BLaER1 treated with 17β-estradiol and CSF1 and Interleukin-3, amounts not matched to agents 10 nM and 100 nM (cell line): ENCODE measurements at regions not wholly inside any gene's neighbourhood (a gene's known extent, or its start where the extent isn't known, plus 50 kb on each side); places are given as distances from the start of the nearest gene placed in this dataset.

ENCODE experiments used
- H3K27ac ChIP-seq, 11 experiments: shearing (Covaris generic); formaldehyde crosslinking; 2 replicates each; pipeline ENCODE4 v1.8.1; 2022
- H3K27me3 ChIP-seq, 11 experiments: shearing (Covaris generic); formaldehyde crosslinking; 2 replicates each; pipeline ENCODE4 v1.8.1; 2022
- H3K36me3 ChIP-seq, 11 experiments: shearing (Covaris generic); formaldehyde crosslinking; 2 replicates each; pipeline ENCODE4 v1.8.1; 2022
- H3K4me1 ChIP-seq, 10 experiments: shearing (Covaris generic); formaldehyde crosslinking; 2 replicates each; pipeline ENCODE4 v1.8.1; 2022
- H3K4me2 ChIP-seq, 11 experiments: shearing (Covaris generic); formaldehyde crosslinking; 2 replicates each; pipeline ENCODE4 v1.8.1; 2022
- H3K4me3 ChIP-seq, 10 experiments: shearing (Covaris generic); formaldehyde crosslinking; 2 replicates each; pipeline ENCODE4 v1.8.1; 2022
- H3K9ac ChIP-seq, 11 experiments: shearing (Covaris generic); formaldehyde crosslinking; 2 replicates each; pipeline ENCODE4 v1.8.1; 2022
- H3K9me3 ChIP-seq, 11 experiments: shearing (Covaris generic); formaldehyde crosslinking; replicated peaks in 1 of 11; 2 replicates each; pipeline ENCODE4 v1.8.1; 2022
- H4K20me1 ChIP-seq, 11 experiments: shearing (Covaris generic); formaldehyde crosslinking; 2 replicates each; pipeline ENCODE4 v1.8.1; 2022
- Cebpa-rat ChIP-seq, 11 experiments: shearing (Covaris generic); IDR thresholded peaks; 2 replicates each; pipeline ENCODE4 v1.8.1; 2022

DNA sequence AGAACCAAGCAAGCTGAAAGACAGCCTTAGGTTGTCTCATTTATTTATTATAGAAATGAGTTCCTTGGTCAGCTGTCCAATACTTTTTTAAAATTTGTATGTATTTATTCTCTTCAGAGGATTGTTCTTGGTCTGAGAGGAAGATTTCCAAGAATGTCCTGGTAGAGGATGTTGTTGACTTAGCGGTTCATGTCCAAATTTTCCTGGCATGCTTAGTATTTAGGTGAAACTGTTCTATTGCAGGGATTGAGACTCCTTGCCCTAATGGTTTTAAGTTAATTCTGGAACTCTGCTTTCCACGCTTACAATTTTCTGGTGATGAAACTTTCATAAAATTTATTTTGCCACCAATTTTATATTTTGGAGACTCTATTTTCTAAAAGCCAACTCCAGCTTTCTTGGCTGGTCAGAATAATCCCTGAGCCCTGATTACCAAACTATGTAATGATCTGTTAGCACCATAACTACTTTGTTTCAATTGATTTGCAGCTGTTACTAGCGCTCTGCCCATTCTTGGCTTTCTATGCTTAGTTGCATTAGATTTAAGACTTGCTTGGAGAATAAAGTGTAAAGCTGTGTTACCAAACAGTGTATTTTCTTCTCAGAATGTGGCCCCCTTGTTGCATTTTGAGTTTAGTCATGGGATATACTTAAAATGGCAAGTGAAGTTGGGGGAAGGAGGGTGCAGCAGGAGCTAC lies 1868.8 kb upstream of the CELF4 start:
- no peaks in the 10 kb centered on the region for H3K27me3 ChIP-seq

GRCh38 chr18:39425172-39425850 lies 1859.7 kb upstream of the CELF4 start:
- Histone ChIP-seq H3K36me3 (no peaks in the 10 kb centered on the region), H3K4me2 (no peak overlapping the region), H4K20me1 (no peaks in the 10 kb centered on the region), H3K9ac (no peak overlapping the region), H3K4me1 (no peaks in the 10 kb centered on the region), H3K27me3 (no peaks in the 10 kb centered on the region), H3K27ac (no peak overlapping the region), H3K9me3 (no peaks in the 10 kb centered on the region; a peak in 1 of 22 replicates), H3K4me3 (no peak overlapping the region)
- TF ChIP-seq Cebpa-rat (IDR thresholded peaks at IDR 0.05) = no peak

More for the DNA sequence above, 1868.8 kb upstream of the CELF4 start:
- Histone ChIP-seq H3K4me1 (peaks cover 0 to 6% (median 0%) of the 10 kb centered on the region in 10 experiments; a peak in 3 of 20 replicates), H3K27ac (no peak overlapping the region), H3K36me3 (no peaks in the 10 kb centered on the region), H3K4me2 (no peak overlapping the region), H3K9ac (no peak overlapping the region), H3K9me3 (no peaks in the 10 kb centered on the region), H4K20me1 (no peaks in the 10 kb centered on the region), H3K4me3 (no peak overlapping the region)
- TF ChIP-seq Cebpa-rat (IDR thresholded peaks at IDR 0.05) = no peak

DNA sequence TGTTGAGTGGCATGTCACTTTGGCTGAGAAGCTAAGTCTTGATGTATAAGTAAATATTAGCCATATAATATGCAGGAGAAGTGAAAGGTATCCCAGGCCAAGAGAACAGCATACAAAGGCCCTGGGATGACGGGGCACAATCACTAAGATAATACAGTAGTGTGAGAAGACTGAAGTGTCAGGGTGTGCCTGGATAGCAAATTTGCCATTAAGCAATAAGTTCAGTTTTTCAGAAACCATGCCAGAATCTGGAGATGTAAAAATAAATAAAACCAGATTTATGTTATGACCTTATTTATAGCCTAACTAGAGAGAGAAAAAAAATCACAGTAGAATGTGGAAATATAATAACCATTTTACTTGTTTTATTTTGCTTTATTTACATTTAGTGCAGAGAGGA lies 1858.7 kb upstream of the CELF4 start:
- H3K4me1 ChIP-seq = no peaks in the 10 kb centered on the region
- no peaks in the 10 kb centered on the region for H4K20me1 ChIP-seq
- H3K4me2 ChIP-seq = no peak overlapping the region
- H3K4me3 ChIP-seq = no peak overlapping the region
- no peak overlapping the region for H3K27ac ChIP-seq
- no peak overlapping the region for H3K9ac ChIP-seq
- no peaks in the 10 kb centered on the region for H3K27me3 ChIP-seq
- H3K36me3 ChIP-seq = no peaks in the 10 kb centered on the region
- H3K9me3 ChIP-seq = no peaks in the 10 kb centered on the region; a peak in 1 of 22 replicates
- no peak for TF ChIP-seq Cebpa-rat (IDR thresholded peaks at IDR 0.05)

DNA sequence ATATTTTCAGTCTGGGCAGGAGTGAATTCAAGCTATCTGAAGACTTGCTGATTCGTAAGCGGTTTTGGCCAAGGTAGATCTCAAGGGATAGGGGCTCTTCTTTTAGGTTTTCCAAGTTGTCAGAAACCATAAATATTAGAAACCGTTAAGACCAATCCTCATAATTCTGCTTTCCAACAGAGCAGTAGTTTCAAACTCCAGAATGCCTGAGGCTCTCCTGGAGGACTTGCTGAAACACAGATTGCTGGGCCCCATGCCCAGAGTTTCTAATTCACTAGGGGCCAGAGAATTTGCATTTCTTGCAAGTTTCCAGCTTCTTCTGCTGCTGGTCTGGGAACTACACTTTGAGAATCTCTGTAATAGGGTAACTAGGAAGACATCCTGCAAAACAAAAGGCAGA lies 1855.7 kb upstream of the CELF4 start:
- H3K27me3 ChIP-seq = no peaks in the 10 kb centered on the region
- H3K4me2 ChIP-seq = no peak overlapping the region
- H3K36me3 ChIP-seq = no peaks in the 10 kb centered on the region
- no peaks in the 10 kb centered on the region; a peak in 1 of 22 replicates for H3K9me3 ChIP-seq
- H3K4me3 ChIP-seq = no peak overlapping the region
- TF ChIP-seq Cebpa-rat (IDR thresholded peaks at IDR 0.05) = no peak
- H4K20me1 ChIP-seq = no peaks in the 10 kb centered on the region
- no peak overlapping the region for H3K27ac ChIP-seq
- H3K9ac ChIP-seq = no peak overlapping the region
- no peaks in the 10 kb centered on the region for H3K4me1 ChIP-seq

- Histone ChIP-seq H3K4me3 (no peak overlapping the region), H3K4me2 (no peak overlapping the region), H3K9me3 (no peaks in the 10 kb centered on the region), H3K9ac (no peak overlapping the region), H3K4me1 (no peaks in the 10 kb centered on the region), H4K20me1 (no peaks in the 10 kb centered on the region), H3K27me3 (no peaks in the 10 kb centered on the region), H3K36me3 (no peaks in the 10 kb centered on the region), H3K27ac (no peak overlapping the region)
- TF ChIP-seq Cebpa-rat (IDR thresholded peaks at IDR 0.05) = no peak
Observed at GRCh38 chr18:39419315-39419714, 1853.7 kb upstream of the CELF4 start.

- no peak overlapping the region for H3K9ac ChIP-seq
- H3K36me3 ChIP-seq = no peaks in the 10 kb centered on the region
- no peaks in the 10 kb centered on the region for H3K27me3 ChIP-seq
- no peaks in the 10 kb centered on the region for H3K9me3 ChIP-seq
- no peak overlapping the region for H3K4me2 ChIP-seq
- no peaks in the 10 kb centered on the region for H3K4me1 ChIP-seq
- no peak for TF ChIP-seq Cebpa-rat (IDR thresholded peaks at IDR 0.05)
- H3K4me3 ChIP-seq = no peak overlapping the region
- no peak overlapping the region for H3K27ac ChIP-seq
- H4K20me1 ChIP-seq = no peaks in the 10 kb centered on the region
Observed at GRCh38 chr18:39415471-39415870, 1849.9 kb upstream of the CELF4 start.

DNA sequence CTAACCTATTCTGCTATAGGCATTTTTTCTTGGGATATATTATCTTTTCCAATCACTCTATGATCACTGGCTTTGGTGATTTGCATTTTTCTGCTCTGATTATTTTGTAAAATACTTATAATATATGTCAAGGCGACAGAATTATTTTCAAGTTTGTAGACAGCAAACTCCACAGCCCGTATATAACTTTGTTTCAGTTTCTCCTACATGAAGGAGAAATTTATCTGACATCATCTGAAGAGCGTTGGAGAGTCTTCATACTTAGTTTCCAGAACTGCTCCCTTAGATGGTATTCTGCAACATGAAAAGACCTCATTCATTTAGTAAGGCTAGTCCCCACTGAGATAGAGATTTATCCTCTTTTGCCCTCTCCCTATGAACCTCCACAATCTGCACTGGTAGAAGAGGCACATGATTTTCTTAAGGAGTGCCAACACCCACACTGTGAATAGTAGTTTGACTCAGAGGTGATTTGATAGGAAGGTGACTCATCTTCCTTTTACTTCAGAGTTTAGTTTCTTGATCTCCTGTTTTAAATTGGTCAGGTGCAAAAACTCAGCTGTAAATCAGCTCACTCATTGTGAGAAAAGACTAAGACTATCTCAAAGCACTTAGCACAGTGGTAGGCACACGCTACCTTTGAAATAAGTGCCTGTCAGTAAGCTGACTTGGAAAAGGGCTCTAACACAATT lies 1848.6 kb upstream of the CELF4 start:
- H3K9ac ChIP-seq = no peak overlapping the region
- H4K20me1 ChIP-seq = no peaks in the 10 kb centered on the region
- no peaks in the 10 kb centered on the region for H3K36me3 ChIP-seq
- no peak overlapping the region for H3K4me2 ChIP-seq
- H3K4me1 ChIP-seq = no peaks in the 10 kb centered on the region
- no peak overlapping the region for H3K27ac ChIP-seq
- TF ChIP-seq Cebpa-rat (IDR thresholded peaks at IDR 0.05) = no peak
- no peaks in the 10 kb centered on the region for H3K27me3 ChIP-seq
- H3K9me3 ChIP-seq = no peaks in the 10 kb centered on the region
- no peak overlapping the region for H3K4me3 ChIP-seq

DNA sequence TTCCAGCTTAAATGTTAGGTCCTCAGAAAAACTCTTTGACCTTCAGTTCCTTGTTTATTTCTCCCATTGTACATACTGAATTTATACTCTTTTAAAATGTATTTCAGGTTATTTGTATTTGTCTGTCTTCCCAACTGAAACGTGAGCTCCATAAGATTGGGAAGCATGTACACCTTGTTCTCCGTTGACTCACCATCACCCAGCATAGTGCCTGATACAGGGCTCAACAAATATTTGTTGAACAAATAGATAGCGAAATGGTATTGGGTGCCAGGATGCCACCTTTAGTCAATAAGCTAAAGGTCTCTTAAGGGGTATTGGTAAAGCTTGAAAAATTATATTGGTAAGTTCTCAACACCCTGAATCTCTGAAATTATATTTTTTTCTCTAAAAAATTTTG lies 1841.3 kb upstream of the CELF4 start:
- no peak overlapping the region for H3K4me2 ChIP-seq
- H3K36me3 ChIP-seq = no peaks in the 10 kb centered on the region
- H3K4me3 ChIP-seq = no peak overlapping the region
- H3K9me3 ChIP-seq = no peaks in the 10 kb centered on the region
- no peaks in the 10 kb centered on the region for H3K4me1 ChIP-seq
- no peaks in the 10 kb centered on the region for H3K27me3 ChIP-seq
- H4K20me1 ChIP-seq = no peaks in the 10 kb centered on the region
- TF ChIP-seq Cebpa-rat (IDR thresholded peaks at IDR 0.05) = no peak
- H3K9ac ChIP-seq = no peak overlapping the region
- H3K27ac ChIP-seq = no peak overlapping the region

DNA sequence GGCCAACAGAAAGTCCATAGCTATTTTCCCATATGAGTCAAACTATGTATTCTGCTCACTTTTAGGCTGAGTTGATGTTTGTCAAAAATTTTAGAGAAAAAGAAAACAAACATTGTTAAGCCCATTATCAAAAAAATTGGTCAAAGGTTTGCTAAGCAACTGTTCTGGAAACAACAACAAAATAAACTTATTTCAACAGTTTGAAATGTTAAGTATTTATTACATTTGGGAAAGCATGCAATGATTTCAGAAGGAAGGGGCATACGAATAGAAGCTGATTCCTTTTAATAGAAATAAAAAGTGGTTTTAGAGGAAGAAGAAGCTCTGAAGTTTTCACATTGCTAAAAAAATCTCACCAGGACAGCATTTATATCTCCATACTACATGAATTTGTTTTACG lies 1837.5 kb upstream of the CELF4 start:
- TF ChIP-seq Cebpa-rat (IDR thresholded peaks at IDR 0.05) = no peak
- H3K36me3 ChIP-seq = no peaks in the 10 kb centered on the region
- no peak overlapping the region for H3K27ac ChIP-seq
- no peaks in the 10 kb centered on the region for H3K27me3 ChIP-seq
- H4K20me1 ChIP-seq = no peaks in the 10 kb centered on the region
- no peak overlapping the region for H3K4me3 ChIP-seq
- H3K4me1 ChIP-seq = no peaks in the 10 kb centered on the region
- no peak overlapping the region for H3K9ac ChIP-seq
- no peaks in the 10 kb centered on the region for H3K9me3 ChIP-seq
- H3K4me2 ChIP-seq = no peak overlapping the region
